Lung (tissue), 11 donors: ENCODE measurements at regions not wholly inside any gene's neighbourhood (a gene's known extent, or its start where the extent isn't known, plus 50 kb on each side); places are given as distances from the start of the nearest gene placed in this dataset.

ENCODE experiments used
- ATAC-seq: fragments of 200-7000 bp; cut with Tn5 transposase; one replicate; pipeline ENCODE4 v1.9.1; 2020; ENCODE audit warnings: moderate number of reproducible peaks; ENCODE audit not compliant: insufficient read depth, low FRiP score
- DNase-seq, 3 donors: peaks; one replicate each; pipeline ENCODE4 v3.0.0-alpha.2; 2013 to 2017
- H3K27ac ChIP-seq, 2 donors: one replicate each; pipeline ENCODE4 v1.5.1; 2013; ENCODE audit warnings: mild to moderate bottlenecking in 2 of 2, moderate library complexity in 2 of 2, control low read depth in 1 of 2, inconsistent platforms in 1 of 2, low read depth in 1 of 2, low read length in 1 of 2
- H3K27me3 ChIP-seq, 3 donors: one replicate each; pipeline ENCODE4 v1.5.1; 2013; ENCODE audit warnings: low read length in 2 of 3; ENCODE audit not compliant: control insufficient read depth in 3 of 3, insufficient read depth in 3 of 3
- H3K36me3 ChIP-seq, 4 donors: one replicate each; pipeline ENCODE4 v1.5.1; 2013; ENCODE audit warnings: low read length in 4 of 4, mild to moderate bottlenecking in 1 of 4, moderate library complexity in 1 of 4; ENCODE audit not compliant: control insufficient read depth in 4 of 4, insufficient read depth in 4 of 4
- H3K4me1 ChIP-seq, 5 donors: one replicate each; pipeline ENCODE4 v1.5.1; 2013; ENCODE audit warnings: low read length in 5 of 5, mild to moderate bottlenecking in 2 of 5, moderate library complexity in 1 of 5; ENCODE audit not compliant: control insufficient read depth in 5 of 5, insufficient read depth in 5 of 5
- H3K4me3 ChIP-seq: one replicate; pipeline ENCODE4 v1.5.1; 2013; ENCODE audit warnings: mild to moderate bottlenecking, control low read depth, moderate library complexity
- H3K9ac ChIP-seq, 2 donors: one replicate each; pipeline ENCODE4 v1.5.1; 2013; ENCODE audit warnings: low read length in 2 of 2, control low read depth in 1 of 2; ENCODE audit not compliant: insufficient read depth in 1 of 2
- H3K9me3 ChIP-seq, 4 donors: one replicate each; pipeline ENCODE4 v1.5.1; 2013; ENCODE audit warnings: low read length in 3 of 4, mild to moderate bottlenecking in 1 of 4, moderate library complexity in 1 of 4; ENCODE audit not compliant: control insufficient read depth in 4 of 4, insufficient read depth in 3 of 4
- WGBS, 2 donors: extraction: QIAGEN DNeasy Blood & Tissue Kit; methylation state at CpG; one replicate each; pipeline ENCODE4 v1.1.7; 2013; 5-methylcytosine and 5-hydroxymethylcytosine counted together
- TF ChIP-seq, protein P1 (sequence below): IDR thresholded peaks from 2 replicates; pipeline ENCODE4 v1.5.1; 2012; ENCODE audit warnings: mild to moderate bottlenecking; ENCODE audit errors: control extremely low read depth, extremely low read depth
- donor health status: control.
- donor health status: control.
- donor health status: Bipolar disorder and iron deficiency.
- donor health status: healthy.
- donor health status: DM: yes; HTN: yes; CAD: no.

DNA sequence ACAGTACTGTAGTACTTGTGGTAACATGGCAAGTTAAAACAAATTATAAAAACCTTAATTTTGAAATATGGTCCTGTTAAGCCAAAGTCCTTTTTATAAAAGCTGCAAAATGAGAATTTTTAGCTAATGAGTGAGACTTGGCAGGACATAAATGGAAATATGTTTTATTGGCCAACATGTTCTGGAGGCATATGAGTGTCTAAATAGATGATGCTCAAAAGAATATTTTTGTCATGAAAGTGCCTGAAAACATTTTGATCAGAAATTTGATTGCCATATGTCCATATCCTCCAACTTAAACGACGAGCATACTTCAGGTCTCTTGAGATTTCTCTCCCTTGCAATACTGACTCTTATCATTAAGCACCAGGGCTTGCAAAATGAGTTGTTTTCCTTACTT lies 972.6 kb downstream of the TMTC2 start:
- no peak for DNase-seq
- Histone ChIP-seq H3K36me3 (no peaks in the 10 kb centered on the region), H3K4me1 (no peaks in the 10 kb centered on the region), H3K9ac (no peak overlapping the region), H3K4me3 (no peak overlapping the region), H3K9me3 (no peaks in the 10 kb centered on the region), H3K27me3 (no peaks in the 10 kb centered on the region), H3K27ac (no peak overlapping the region)
- 56 to 79% methylated on average over 2 of the region's 2 CpGs for WGBS, 2 donors
- no peak for ATAC-seq
- TF ChIP-seq, protein P1, sequence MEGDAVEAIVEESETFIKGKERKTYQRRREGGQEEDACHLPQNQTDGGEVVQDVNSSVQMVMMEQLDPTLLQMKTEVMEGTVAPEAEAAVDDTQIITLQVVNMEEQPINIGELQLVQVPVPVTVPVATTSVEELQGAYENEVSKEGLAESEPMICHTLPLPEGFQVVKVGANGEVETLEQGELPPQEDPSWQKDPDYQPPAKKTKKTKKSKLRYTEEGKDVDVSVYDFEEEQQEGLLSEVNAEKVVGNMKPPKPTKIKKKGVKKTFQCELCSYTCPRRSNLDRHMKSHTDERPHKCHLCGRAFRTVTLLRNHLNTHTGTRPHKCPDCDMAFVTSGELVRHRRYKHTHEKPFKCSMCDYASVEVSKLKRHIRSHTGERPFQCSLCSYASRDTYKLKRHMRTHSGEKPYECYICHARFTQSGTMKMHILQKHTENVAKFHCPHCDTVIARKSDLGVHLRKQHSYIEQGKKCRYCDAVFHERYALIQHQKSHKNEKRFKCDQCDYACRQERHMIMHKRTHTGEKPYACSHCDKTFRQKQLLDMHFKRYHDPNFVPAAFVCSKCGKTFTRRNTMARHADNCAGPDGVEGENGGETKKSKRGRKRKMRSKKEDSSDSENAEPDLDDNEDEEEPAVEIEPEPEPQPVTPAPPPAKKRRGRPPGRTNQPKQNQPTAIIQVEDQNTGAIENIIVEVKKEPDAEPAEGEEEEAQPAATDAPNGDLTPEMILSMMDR = no peak

DNA sequence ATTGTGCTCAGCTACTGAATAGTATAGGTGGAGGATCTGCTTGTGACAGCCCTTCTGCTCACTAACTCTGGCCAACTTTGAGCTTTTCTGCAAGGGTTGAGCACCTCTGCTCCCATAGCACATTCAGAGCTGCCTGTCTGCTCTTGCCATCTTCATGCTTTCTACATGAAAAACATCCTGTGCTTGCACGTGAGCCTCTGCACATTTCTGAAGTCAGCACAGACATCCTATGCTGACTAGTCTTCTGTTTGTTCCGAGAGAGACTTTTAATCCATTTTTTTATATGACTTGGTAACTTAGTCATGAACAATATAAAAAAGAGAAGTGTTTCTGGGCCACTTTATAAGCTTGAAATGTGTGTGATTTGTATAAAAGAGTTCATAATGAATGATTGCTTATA lies 969.3 kb downstream of the TMTC2 start:
- no peak overlapping the region for H3K4me3 ChIP-seq
- ATAC-seq = no peak
- WGBS, 2 donors = 73 to 83% methylated on average over 2 of the region's 2 CpGs
- no peak overlapping the region for H3K9ac ChIP-seq
- H3K27ac ChIP-seq = no peak overlapping the region
- no peak for DNase-seq
- H3K9me3 ChIP-seq = no peaks in the 10 kb centered on the region
- H3K4me1 ChIP-seq = no peaks in the 10 kb centered on the region
- H3K36me3 ChIP-seq = no peaks in the 10 kb centered on the region
- H3K27me3 ChIP-seq = no peaks in the 10 kb centered on the region
- TF ChIP-seq, protein P1 = no peak

DNA sequence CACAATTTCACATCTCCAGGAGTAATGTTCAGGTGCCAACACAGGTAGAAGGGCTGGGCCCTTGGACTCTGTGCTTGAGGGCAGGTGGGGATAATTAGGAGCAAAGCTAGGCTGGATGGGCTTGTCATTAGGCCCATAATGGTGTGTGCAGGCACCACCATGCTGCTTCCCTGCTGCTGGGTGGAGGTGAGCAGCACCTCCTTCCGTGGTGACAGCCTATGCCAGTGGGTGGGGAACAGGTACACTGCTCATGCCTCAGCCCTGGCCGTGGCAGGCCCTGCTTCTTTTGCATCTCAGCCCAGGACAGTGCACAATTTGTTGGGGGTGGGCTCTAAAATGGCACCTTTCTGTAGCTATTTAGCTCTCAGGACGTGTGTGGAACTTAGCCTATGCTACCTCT lies 955.5 kb downstream of the TMTC2 start:
- TF ChIP-seq, protein P1 = no peak
- 73 to 76% methylated on average over 3 of the region's 3 CpGs for WGBS, 2 donors
- Histone ChIP-seq H3K4me3 (no peak overlapping the region), H3K27me3 (no peaks in the 10 kb centered on the region), H3K9ac (no peak overlapping the region), H3K27ac (no peak overlapping the region), H3K9me3 (no peaks in the 10 kb centered on the region), H3K36me3 (no peaks in the 10 kb centered on the region), H3K4me1 (no peaks in the 10 kb centered on the region)
- no peak for DNase-seq
- no peak for ATAC-seq

GRCh38 chr12:83641789-83642188 lies 955.1 kb downstream of the TMTC2 start:
- DNase-seq (no peak), ATAC-seq (no peak)
- 94 to 96% methylated on average over 3 of the region's 3 CpGs for WGBS, 2 donors

More at GRCh38 chr12:83641789-83642188, 955.1 kb downstream of the TMTC2 start:
- Histone ChIP-seq H3K4me3 (no peak overlapping the region), H3K36me3 (no peaks in the 10 kb centered on the region), H3K27ac (no peak overlapping the region), H3K9ac (no peak overlapping the region), H3K4me1 (no peaks in the 10 kb centered on the region), H3K27me3 (no peaks in the 10 kb centered on the region), H3K9me3 (no peaks in the 10 kb centered on the region)
- TF ChIP-seq, protein P1 = no peak
